Keratinocyte (primary cell): ENCODE measurements at regions not wholly inside any gene's neighbourhood (a gene's known extent, or its start where the extent isn't known, plus 50 kb on each side); places are given as distances from the start of the nearest gene placed in this dataset.

Source experiments
- DNase-seq: peaks from one replicate; pipeline ENCODE4 v3.0.0-alpha.2; 2011; ENCODE audit warnings: low read depth, missing footprints, low spot score
- FAIRE-seq: peaks from 2 replicates; lab custom pipeline; 2011; peaks lifted over from hg19 to GRCh38; lab: Jason Lieb, UNC
- H2AFZ ChIP-seq: 2 replicates; pipeline ENCODE4 v1.6.0; 2012; ENCODE audit warnings: low read length, control low read depth, inconsistent platforms; ENCODE audit not compliant: control insufficient read depth
- H3K27ac ChIP-seq: 2 replicates; pipeline ENCODE4 v1.5.1; 2011; ENCODE audit warnings: low read length; ENCODE audit not compliant: control insufficient read depth, insufficient read depth
- H3K27me3 ChIP-seq: 3 replicates; pipeline ENCODE4 v1.6.0; 2011; ENCODE audit warnings: low read length; ENCODE audit not compliant: control insufficient read depth, insufficient read depth; ENCODE audit errors: extremely low read depth
- H3K36me3 ChIP-seq, 2 experiments: 2 replicates in 1 of 2; 3 replicates in 1 of 2; pipeline ENCODE4 v1.5.1; 2011; ENCODE audit warnings: low read length in 2 of 2, mild to moderate bottlenecking in 1 of 2; ENCODE audit not compliant: control insufficient read depth in 2 of 2, insufficient read depth in 2 of 2; ENCODE audit errors: extremely low read depth in 1 of 2
- H3K4me1 ChIP-seq: 3 replicates; pipeline ENCODE4 v1.5.1; 2011; ENCODE audit warnings: low read length; ENCODE audit not compliant: control insufficient read depth, insufficient read depth; ENCODE audit errors: extremely low read depth
- H3K4me2 ChIP-seq: 3 replicates; pipeline ENCODE4 v1.6.0; 2011; ENCODE audit warnings: low read depth, low read length; ENCODE audit not compliant: control insufficient read depth, insufficient read depth; ENCODE audit errors: extremely low read depth
- H3K4me3 ChIP-seq, 3 experiments: fragments of 200-600 bp in 1 of 3; sonication (generic) in 1 of 3; 2 replicates in 2 of 3; 3 replicates in 1 of 3; pipeline ENCODE4 v1.5.1; 2011 to 2016; ENCODE audit warnings: low read length in 3 of 3, mild to moderate bottlenecking in 3 of 3, control low read depth in 2 of 3, inconsistent platforms in 1 of 3, low read depth in 1 of 3, mixed read lengths in 1 of 3, mixed run types in 1 of 3, moderate library complexity in 1 of 3; ENCODE audit not compliant: control insufficient read depth in 2 of 3, insufficient read depth in 2 of 3; ENCODE audit errors: extremely low read depth in 1 of 3
- H3K79me2 ChIP-seq: 2 replicates; pipeline ENCODE4 v1.6.0; 2012; ENCODE audit warnings: low read length; ENCODE audit not compliant: control insufficient read depth, insufficient read depth
- H3K9ac ChIP-seq: 3 replicates; pipeline ENCODE4 v1.6.0; 2011; ENCODE audit warnings: low read length; ENCODE audit not compliant: control insufficient read depth, insufficient read depth; ENCODE audit errors: extremely low read depth
- H3K9me1 ChIP-seq: 3 replicates; pipeline ENCODE4 v1.6.0; 2011; ENCODE audit warnings: low read length; ENCODE audit not compliant: control insufficient read depth, insufficient read depth; ENCODE audit errors: extremely low read depth
- H3K9me3 ChIP-seq: 2 replicates; pipeline ENCODE4 v1.5.1; 2012; ENCODE audit warnings: low read depth, low read length; ENCODE audit not compliant: control insufficient read depth
- H4K20me1 ChIP-seq: 3 replicates; pipeline ENCODE4 v1.6.0; 2011; ENCODE audit warnings: low read length; ENCODE audit not compliant: control insufficient read depth, insufficient read depth; ENCODE audit errors: extremely low read depth
- EZH2 ChIP-seq: IDR thresholded peaks from one replicate; pipeline ENCODE4 v1.6.1; 2012; ENCODE audit warnings: inconsistent platforms, mild to moderate bottlenecking, low read length, moderate library complexity
- dilution Hi-C: fragments of 300-500 bp; cut with MboI; formaldehyde crosslinking; loops from one replicate; pipeline ENCODE4 v1.7.0; 2020; ENCODE audit warnings: low sequenced_read_pairs; ENCODE audit not compliant: extremely low pct_ligation_motif_present
- TF ChIP-seq, protein P1 (sequence below), 3 experiments: IDR thresholded peaks in 1 of 3; conservative IDR thresholded peaks in 1 of 3; optimal IDR thresholded peaks in 1 of 3; 2 replicates in 2 of 3; 3 replicates in 1 of 3; pipeline versions ENCODE3 to v1.5.1; 2011; ENCODE audit warnings: low read length in 3 of 3, mild to moderate bottlenecking in 3 of 3, moderate library complexity in 2 of 3, control low read depth in 1 of 3, inconsistent platforms in 1 of 3; ENCODE audit not compliant: insufficient read depth in 2 of 3; ENCODE audit errors: extremely low read depth in 1 of 3

GRCh38 chr2:118219611-118220010 is 131.3 kb downstream of the INSIG2 start:
- H3K27ac ChIP-seq, result no peak overlapping the region

DNA sequence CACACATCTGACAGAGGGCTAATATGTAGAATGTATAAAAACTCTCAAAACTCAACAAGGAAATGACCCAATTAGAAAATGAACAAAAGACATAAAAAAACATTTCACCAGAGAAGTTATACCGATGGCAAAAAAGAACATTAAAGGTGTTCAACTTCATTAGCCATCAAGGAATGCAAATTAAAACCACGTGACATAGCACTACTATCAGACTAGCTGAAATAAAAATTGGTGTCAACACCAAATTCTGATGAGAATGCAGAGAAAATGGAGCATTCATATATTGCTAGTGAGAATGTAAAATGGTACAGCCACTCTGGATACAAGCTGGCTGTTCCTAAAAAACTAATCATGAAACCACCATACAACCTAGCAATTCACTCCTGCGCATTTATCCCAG is 128.0 kb downstream of the INSIG2 start:
- Histone ChIP-seq H3K27me3 (no peaks in the 10 kb centered on the region), H3K36me3 (no peaks in the 10 kb centered on the region), H3K9me1 (no peaks in the 10 kb centered on the region), H3K79me2 (no peaks in the 10 kb centered on the region), H3K9ac (no peak overlapping the region), H2AFZ (no peak overlapping the region), H3K4me1 (no peaks in the 10 kb centered on the region), H3K4me3 (no peak overlapping the region), H3K4me2 (no peak overlapping the region), H3K9me3 (no peaks in the 10 kb centered on the region), H3K27ac (no peak overlapping the region), H4K20me1 (no peaks in the 10 kb centered on the region)
- DNase-seq (no peak), FAIRE-seq (no peak)
- TF ChIP-seq EZH2, result no peak
- TF ChIP-seq, protein P1, sequence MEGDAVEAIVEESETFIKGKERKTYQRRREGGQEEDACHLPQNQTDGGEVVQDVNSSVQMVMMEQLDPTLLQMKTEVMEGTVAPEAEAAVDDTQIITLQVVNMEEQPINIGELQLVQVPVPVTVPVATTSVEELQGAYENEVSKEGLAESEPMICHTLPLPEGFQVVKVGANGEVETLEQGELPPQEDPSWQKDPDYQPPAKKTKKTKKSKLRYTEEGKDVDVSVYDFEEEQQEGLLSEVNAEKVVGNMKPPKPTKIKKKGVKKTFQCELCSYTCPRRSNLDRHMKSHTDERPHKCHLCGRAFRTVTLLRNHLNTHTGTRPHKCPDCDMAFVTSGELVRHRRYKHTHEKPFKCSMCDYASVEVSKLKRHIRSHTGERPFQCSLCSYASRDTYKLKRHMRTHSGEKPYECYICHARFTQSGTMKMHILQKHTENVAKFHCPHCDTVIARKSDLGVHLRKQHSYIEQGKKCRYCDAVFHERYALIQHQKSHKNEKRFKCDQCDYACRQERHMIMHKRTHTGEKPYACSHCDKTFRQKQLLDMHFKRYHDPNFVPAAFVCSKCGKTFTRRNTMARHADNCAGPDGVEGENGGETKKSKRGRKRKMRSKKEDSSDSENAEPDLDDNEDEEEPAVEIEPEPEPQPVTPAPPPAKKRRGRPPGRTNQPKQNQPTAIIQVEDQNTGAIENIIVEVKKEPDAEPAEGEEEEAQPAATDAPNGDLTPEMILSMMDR (optimal IDR thresholded peaks at IDR 0.05 in 1 of 3, IDR thresholded peaks at IDR 0.05 in 1 of 3, conservative IDR thresholded peaks at IDR 0.05 in 1 of 3; ENCODE audit: extremely low read depth in 1 of 3, insufficient read depth in 2 of 3, low read length in 3 of 3), result no peak
- dilution Hi-C loops, result no loop called here

More at GRCh38 chr2:118219611-118220010, 131.3 kb downstream of the INSIG2 start:
- FAIRE-seq (no peak), DNase-seq (no peak)
- H3K4me2 ChIP-seq, result no peak overlapping the region
- no peaks in the 10 kb centered on the region for H4K20me1 ChIP-seq
- no peaks in the 10 kb centered on the region for H3K4me1 ChIP-seq
- H3K27me3 ChIP-seq, result peaks cover 11% of the 10 kb centered on the region
- TF ChIP-seq, protein P1 (optimal IDR thresholded peaks at IDR 0.05 in 1 of 3, IDR thresholded peaks at IDR 0.05 in 1 of 3, conservative IDR thresholded peaks at IDR 0.05 in 1 of 3; ENCODE audit: extremely low read depth in 1 of 3, insufficient read depth in 2 of 3, low read length in 3 of 3), result no peak
- TF ChIP-seq EZH2, result no peak
- dilution Hi-C loops, result no loop called here
- H3K36me3 ChIP-seq, result no peaks in the 10 kb centered on the region
- no peaks in the 10 kb centered on the region for H3K79me2 ChIP-seq
- H3K9me1 ChIP-seq, result no peaks in the 10 kb centered on the region
- H3K9ac ChIP-seq, result no peak overlapping the region
- no peaks in the 10 kb centered on the region for H3K9me3 ChIP-seq
- H2AFZ ChIP-seq, result no peak overlapping the region
- no peak overlapping the region for H3K4me3 ChIP-seq
